ENCODE measurements at regions not wholly inside any gene's neighbourhood (a gene's known extent, or its start where the extent isn't known, plus 50 kb on each side); places are given as distances from the start of the nearest gene placed in this dataset.

- H3K4me3 Mint-ChIP-seq, result no peak overlapping the region
- Histone ChIP-seq H3K4me2 (ENCODE audit: insufficient read depth, insufficient read length, low read length) (no peak overlapping the region), H2BK12ac (ENCODE audit: insufficient read length, low read depth, low read length) (peak overlapping the region; percentile 47), H3K4ac (ENCODE audit: low read depth, low read length) (no peak overlapping the region; the same call in 1 of the 2 replicates), H3K23me2 (ENCODE audit: insufficient read length, low read depth, low read length, poor library complexity, severe bottlenecking) (no peaks in the 10 kb centered on the region), H4K20me1 (ENCODE audit: control insufficient read depth, insufficient read depth, insufficient read length) (no peaks in the 10 kb centered on the region), H3K14ac (ENCODE audit: insufficient read depth, low read length) (peak overlapping the region; percentile 73; the same call in 1 of the 2 replicates), H2BK120ac (ENCODE audit: low read depth, low read length, poor library complexity, severe bottlenecking) (no peak overlapping the region), H3K56ac (ENCODE audit: insufficient read length, low read depth, low read length) (no peak overlapping the region), H3K27me3 (ENCODE audit: insufficient read depth, low read length) (no peaks in the 10 kb centered on the region), H2BK15ac (ENCODE audit: low read depth, low read length) (no peak overlapping the region), H3K79me2 (ENCODE audit: insufficient read depth, low read length) (no peaks in the 10 kb centered on the region), H3K27ac (ENCODE audit: insufficient read length, low read depth, low read length) (no peak overlapping the region), H2BK20ac (ENCODE audit: low read depth, low read length, poor library complexity, severe bottlenecking) (no peak overlapping the region), H3K4me1 (ENCODE audit: insufficient read depth, low read length) (no peaks in the 10 kb centered on the region), H2AK5ac (ENCODE audit: insufficient read length, low read length) (no peak overlapping the region), H2AFZ (ENCODE audit: low read length) (no peak overlapping the region), H3K23ac (ENCODE audit: insufficient read length, low read depth, low read length) (no peak overlapping the region), H4K91ac (ENCODE audit: insufficient read length, low read depth, low read length) (no peak overlapping the region), H3K79me1 (ENCODE audit: insufficient read depth, low read depth, low read length, poor library complexity, severe bottlenecking) (no peaks in the 10 kb centered on the region), H4K5ac (ENCODE audit: insufficient read length, low read depth, low read length) (no peak overlapping the region), H3K9me3 (ENCODE audit: control insufficient read depth, low read depth, low read length) (no peaks in the 10 kb centered on the region), H4K8ac (replicated peaks; ENCODE audit: insufficient read length, low read depth, low read length) (no peak overlapping the region), H2BK5ac (ENCODE audit: insufficient read length, low read length) (no peak overlapping the region), H3K9ac (ENCODE audit: extremely low read depth, insufficient read length, low read length) (no peak overlapping the region), H3K18ac (ENCODE audit: insufficient read length, low read depth, low read length) (peak overlapping the region; percentile 72), H3T11ph (ENCODE audit: low read length) (no peak overlapping the region)
- no peak for TF ChIP-seq CTCF (conservative IDR thresholded peaks at IDR 0.05)
- no peak overlapping the region for H3K27ac Mint-ChIP-seq
- H3K36me3 Mint-ChIP-seq (ENCODE audit: insufficient read depth in 1 of 3, low read depth in 3 of 3), result no peaks in the 10 kb centered on the region
- H3K27me3 Mint-ChIP-seq (ENCODE audit: low read depth), result peaks cover 30% of the 10 kb centered on the region
- DNase-seq, result no peak
- no peaks in the 10 kb centered on the region for H3K9me3 Mint-ChIP-seq
- peaks cover 6% of the 10 kb centered on the region in 2 experiments for H3K4me1 Mint-ChIP-seq
- no CpG with 5 or more reads among the region's 5 CpGs for WGBS (ENCODE audit: extremely low coverage, insufficient read length, low lambda C conversion rate)
Measured at GRCh38 chr12:53868511-53868986, 70.1 kb upstream of the HOXC13 start.
